ENCODE measurements at regions not wholly inside any gene's neighbourhood (a gene's known extent, or its start where the extent isn't known, plus 50 kb on each side); places are given as distances from the start of the nearest gene placed in this dataset.

DNA sequence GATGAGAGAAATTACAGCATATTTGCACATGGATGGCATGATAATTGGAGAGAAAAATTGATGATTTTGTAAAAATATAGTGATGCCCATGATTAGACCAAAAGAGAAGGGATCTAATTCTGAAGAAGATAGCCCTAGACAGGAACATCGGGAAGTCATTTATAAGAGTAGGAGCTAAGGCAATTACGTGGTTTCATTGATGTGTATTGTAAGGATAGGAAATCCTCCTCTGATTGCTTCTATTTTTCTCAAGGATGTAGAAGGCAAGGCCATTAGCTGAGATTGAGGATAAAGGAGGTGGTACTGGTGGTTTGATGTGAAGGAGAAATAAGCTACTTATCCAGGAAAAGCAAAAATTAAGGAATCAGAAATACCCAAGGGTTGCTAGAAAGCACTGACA is 176.5 kb upstream of the SOX11 start:
- no peak for DNase-seq (ENCODE audit: low read depth, low spot score)
- no peak overlapping the region for H3K27ac Mint-ChIP-seq (ENCODE audit: unreplicated experiment)
- TF ChIP-seq CTCF (conservative IDR thresholded peaks at IDR 0.05): no peak
- H3K9me3 Mint-ChIP-seq: no peaks in the 10 kb centered on the region
- no peaks in the 10 kb centered on the region for H3K36me3 Mint-ChIP-seq (ENCODE audit: low read depth)
- H3K4me3 Mint-ChIP-seq: no peak overlapping the region
- H3K27me3 Mint-ChIP-seq (ENCODE audit: low read depth): no peaks in the 10 kb centered on the region
- H3K4me1 Mint-ChIP-seq: no peaks in the 10 kb centered on the region

DNA sequence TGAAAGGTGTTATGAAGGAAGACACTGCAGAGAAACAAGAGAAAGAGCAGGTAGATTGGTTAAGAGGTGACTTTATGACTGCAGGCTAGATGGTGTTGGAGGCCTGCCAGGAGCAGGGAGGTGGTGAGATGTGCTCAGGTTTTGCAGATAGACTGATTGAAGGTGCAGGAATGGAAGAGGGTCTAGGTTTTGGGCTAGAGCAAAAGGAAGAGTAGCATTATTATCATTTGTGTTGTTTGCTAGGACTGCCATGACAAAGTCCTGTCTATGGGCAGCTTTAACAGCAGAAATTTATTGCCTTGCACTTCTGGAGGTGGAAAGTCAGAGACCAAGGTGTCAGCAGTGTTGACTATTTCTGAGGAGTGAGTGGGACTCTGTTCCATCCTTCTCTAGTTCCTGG is 172.9 kb upstream of the SOX11 start:
- Mint-ChIP-seq H3K9me3 (no peaks in the 10 kb centered on the region), H3K27ac (ENCODE audit: unreplicated experiment) (no peak overlapping the region), H3K4me1 (no peaks in the 10 kb centered on the region)

GRCh38 chr2:5520463-5520972 is 171.7 kb upstream of the SOX11 start:
- peak; percentile 27 for DNase-seq (ENCODE audit: low read depth, low spot score)
- Mint-ChIP-seq H3K9me3 (no peaks in the 10 kb centered on the region), H3K4me3 (no peak overlapping the region), H3K4me1 (no peaks in the 10 kb centered on the region), H3K27ac (ENCODE audit: unreplicated experiment) (no peak overlapping the region), H3K27me3 (ENCODE audit: low read depth) (no peaks in the 10 kb centered on the region), H3K36me3 (ENCODE audit: low read depth) (no peaks in the 10 kb centered on the region)
- TF ChIP-seq CTCF (conservative IDR thresholded peaks at IDR 0.05): no peak

More for the DNA sequence above, 172.9 kb upstream of the SOX11 start:
- Mint-ChIP-seq H3K4me3 (no peak overlapping the region), H3K27me3 (ENCODE audit: low read depth) (no peaks in the 10 kb centered on the region), H3K36me3 (ENCODE audit: low read depth) (no peaks in the 10 kb centered on the region)
- TF ChIP-seq CTCF (conservative IDR thresholded peaks at IDR 0.05): no peak
- no peak for DNase-seq (ENCODE audit: low read depth, low spot score)

DNA sequence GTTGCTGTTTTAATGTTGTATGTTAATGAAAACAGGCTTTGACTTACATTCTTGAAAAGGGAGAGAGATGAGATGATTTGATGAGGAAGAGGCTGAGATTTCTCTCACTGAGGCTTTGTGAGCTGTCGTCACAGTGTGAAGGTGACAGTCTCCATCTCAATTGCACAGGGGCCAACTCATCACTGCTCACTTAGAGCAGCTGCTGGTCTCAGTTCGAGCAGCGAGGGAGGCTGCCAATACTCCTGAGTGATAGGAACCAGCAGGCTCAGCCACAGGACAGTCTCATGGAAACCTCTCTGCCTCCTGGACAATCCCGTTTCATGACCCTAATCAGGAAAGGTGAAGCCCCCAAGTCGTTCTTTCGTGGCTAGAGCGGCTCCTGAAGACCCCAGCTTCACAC is 170.7 kb upstream of the SOX11 start:
- Mint-ChIP-seq H3K27ac (ENCODE audit: unreplicated experiment) (no peak overlapping the region), H3K27me3 (ENCODE audit: low read depth) (no peaks in the 10 kb centered on the region)

DNA sequence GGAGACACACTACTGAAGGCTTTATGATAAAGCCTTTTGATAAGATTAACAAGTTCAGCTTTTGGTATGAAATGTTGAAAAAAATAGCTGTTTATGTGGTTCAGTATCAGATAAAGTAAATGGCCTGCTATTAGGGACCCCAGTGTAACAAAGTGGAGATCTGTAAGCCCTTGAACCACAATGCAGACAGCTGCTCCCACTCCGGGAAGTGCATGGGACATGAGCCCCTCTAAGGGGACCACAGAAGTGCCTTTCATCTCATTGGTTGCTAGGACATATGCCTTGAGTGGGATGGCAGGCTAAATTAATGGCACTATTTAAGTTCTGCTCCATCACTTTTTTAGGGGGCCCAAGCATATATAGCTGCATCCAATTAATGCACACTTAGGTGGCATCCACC is 167.6 kb upstream of the SOX11 start:
- H3K27ac Mint-ChIP-seq (ENCODE audit: unreplicated experiment): no peak overlapping the region
- DNase-seq (ENCODE audit: low read depth, low spot score): no peak
- TF ChIP-seq CTCF (conservative IDR thresholded peaks at IDR 0.05): no peak
- no peaks in the 10 kb centered on the region for H3K9me3 Mint-ChIP-seq
- no peak overlapping the region for H3K4me3 Mint-ChIP-seq
- no peaks in the 10 kb centered on the region for H3K27me3 Mint-ChIP-seq (ENCODE audit: low read depth)
- H3K36me3 Mint-ChIP-seq (ENCODE audit: low read depth): no peaks in the 10 kb centered on the region
- H3K4me1 Mint-ChIP-seq: no peaks in the 10 kb centered on the region

More for the DNA sequence above, 170.7 kb upstream of the SOX11 start:
- Mint-ChIP-seq H3K4me1 (no peaks in the 10 kb centered on the region), H3K4me3 (no peak overlapping the region), H3K36me3 (ENCODE audit: low read depth) (no peaks in the 10 kb centered on the region), H3K9me3 (no peaks in the 10 kb centered on the region)
- no peak for DNase-seq (ENCODE audit: low read depth, low spot score)
- TF ChIP-seq CTCF (conservative IDR thresholded peaks at IDR 0.05): no peak

DNA sequence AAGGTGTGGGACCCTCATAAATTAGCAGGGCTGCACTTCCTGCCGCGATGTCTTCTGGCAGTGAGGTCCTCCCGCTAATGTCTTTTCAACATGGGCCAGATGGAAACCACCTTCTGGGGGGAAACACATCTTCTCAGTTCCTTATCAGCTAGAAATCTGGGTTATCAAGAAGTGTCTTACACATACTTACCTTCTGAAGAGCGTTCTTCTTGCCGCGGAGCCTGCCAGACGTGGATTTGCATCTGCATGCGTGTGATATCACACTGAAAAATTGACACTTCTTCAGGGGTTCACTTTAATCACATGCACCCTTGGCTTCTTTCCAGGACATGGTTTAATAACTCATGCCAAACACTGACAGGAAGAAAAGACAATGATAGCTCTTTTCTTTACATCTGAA is 163.5 kb upstream of the SOX11 start:
- no peak for DNase-seq (ENCODE audit: low read depth, low spot score)
- no peaks in the 10 kb centered on the region for H3K36me3 Mint-ChIP-seq (ENCODE audit: low read depth)
- no peaks in the 10 kb centered on the region for H3K27me3 Mint-ChIP-seq (ENCODE audit: low read depth)
- H3K4me1 Mint-ChIP-seq: no peaks in the 10 kb centered on the region
- no peak overlapping the region for H3K4me3 Mint-ChIP-seq
- H3K27ac Mint-ChIP-seq (ENCODE audit: unreplicated experiment): no peak overlapping the region
- no peak for TF ChIP-seq CTCF (conservative IDR thresholded peaks at IDR 0.05)
- no peaks in the 10 kb centered on the region for H3K9me3 Mint-ChIP-seq

All from neural crest cell (in vitro differentiated cells).